Mesenchymal stem cell (in vitro differentiated cells and primary cell): ENCODE measurements at regions not wholly inside any gene's neighbourhood (a gene's known extent, or its start where the extent isn't known, plus 50 kb on each side); places are given as distances from the start of the nearest gene placed in this dataset.

Experiments used
- DNase-seq: peaks from one replicate; pipeline ENCODE4 v3.0.0-alpha.2; 2013
- H2AFZ ChIP-seq: one replicate; pipeline ENCODE4 v1.6.1; 2013; ENCODE audit warnings: low read depth, mild to moderate bottlenecking, control low read depth, inconsistent platforms, low read length, moderate library complexity
- H2AK5ac ChIP-seq: 2 replicates; pipeline ENCODE4 v1.6.1; 2013; ENCODE audit warnings: low read length, moderate library complexity, mild to moderate bottlenecking, inconsistent platforms; ENCODE audit not compliant: severe bottlenecking
- H2BK120ac ChIP-seq: one replicate; pipeline ENCODE4 v1.6.1; 2013; ENCODE audit warnings: low read depth, mild to moderate bottlenecking, inconsistent platforms, low read length, moderate library complexity
- H2BK12ac ChIP-seq, 2 experiments: one replicate each; pipeline ENCODE4 v1.6.1; 2013; ENCODE audit warnings: inconsistent platforms in 2 of 2, low read length in 2 of 2, mild to moderate bottlenecking in 2 of 2, moderate library complexity in 2 of 2, control low read depth in 1 of 2
- H2BK15ac ChIP-seq: one replicate; pipeline ENCODE4 v1.6.1; 2013; ENCODE audit warnings: mild to moderate bottlenecking, low read depth, inconsistent platforms; ENCODE audit not compliant: poor library complexity, severe bottlenecking
- H2BK5ac ChIP-seq: 2 replicates; pipeline ENCODE4 v1.6.1; 2013; ENCODE audit warnings: low read depth, mild to moderate bottlenecking, low read length, control low read depth, inconsistent platforms; ENCODE audit not compliant: poor library complexity, severe bottlenecking
- H3K14ac ChIP-seq, 2 experiments: one replicate each; pipeline ENCODE4 v1.6.1; 2013; ENCODE audit warnings: inconsistent platforms in 2 of 2, low read length in 2 of 2, control low read depth in 1 of 2, mild to moderate bottlenecking in 1 of 2, moderate library complexity in 1 of 2
- H3K18ac ChIP-seq, 2 experiments: one replicate each; pipeline ENCODE4 v1.6.1; 2013; ENCODE audit warnings: inconsistent platforms in 2 of 2, low read length in 2 of 2, control low read depth in 1 of 2, low read depth in 1 of 2, mild to moderate bottlenecking in 1 of 2
- H3K23ac ChIP-seq, 2 experiments: one replicate each; pipeline ENCODE4 v1.6.1; 2013; ENCODE audit warnings: inconsistent platforms in 2 of 2, low read length in 2 of 2, mild to moderate bottlenecking in 2 of 2, moderate library complexity in 2 of 2, control low read depth in 1 of 2
- H3K27ac ChIP-seq: 2 replicates; pipeline ENCODE4 v1.5.1; 2013; ENCODE audit warnings: mild to moderate bottlenecking, moderate library complexity, low read length, control low read depth, inconsistent platforms; ENCODE audit not compliant: poor library complexity, severe bottlenecking
- H3K27me3 ChIP-seq, 2 experiments: 2 replicates each; pipeline versions ENCODE4 v1.6.1 to v1.7.0; 2013; ENCODE audit warnings: low read length in 2 of 2, mild to moderate bottlenecking in 2 of 2, moderate library complexity in 2 of 2, control low read depth in 1 of 2, inconsistent platforms in 1 of 2; ENCODE audit not compliant: control insufficient read depth in 1 of 2, insufficient read depth in 1 of 2
- H3K36me3 ChIP-seq, 2 experiments: 2 replicates each; pipeline versions ENCODE4 v1.6.1 to v1.7.0; 2013; ENCODE audit warnings: low read length in 2 of 2, control low read depth in 1 of 2, inconsistent platforms in 1 of 2, low read depth in 1 of 2, mild to moderate bottlenecking in 1 of 2; ENCODE audit not compliant: insufficient read depth in 2 of 2, control insufficient read depth in 1 of 2
- H3K4ac ChIP-seq, 2 experiments: one replicate each; pipeline ENCODE4 v1.6.1; 2013; ENCODE audit warnings: inconsistent platforms in 2 of 2, low read length in 2 of 2, mild to moderate bottlenecking in 2 of 2, moderate library complexity in 2 of 2, control low read depth in 1 of 2, low read depth in 1 of 2
- H3K4me1 ChIP-seq: 2 replicates; pipeline ENCODE4 v1.6.1; 2013; ENCODE audit warnings: low read depth, low read length, control low read depth; ENCODE audit not compliant: control insufficient read depth, insufficient read depth
- H3K4me2 ChIP-seq: 2 replicates; pipeline ENCODE4 v1.6.1; 2013; ENCODE audit warnings: low read length, mild to moderate bottlenecking, inconsistent platforms; ENCODE audit not compliant: poor library complexity, severe bottlenecking
- H3K4me3 ChIP-seq, 2 experiments: 2 replicates each; pipeline versions ENCODE4 v1.5.1 to v1.7.0; 2013; ENCODE audit warnings: low read length in 2 of 2, mild to moderate bottlenecking in 2 of 2, control low read depth in 1 of 2, low read depth in 1 of 2; ENCODE audit not compliant: insufficient read depth in 1 of 2
- H3K79me1 ChIP-seq: replicated peaks from 2 replicates; pipeline ENCODE4 v1.6.1; 2013; ENCODE audit warnings: mild to moderate bottlenecking, control low read depth, low read length, inconsistent platforms; ENCODE audit not compliant: poor library complexity, severe bottlenecking
- H3K9ac ChIP-seq: 2 replicates; pipeline ENCODE4 v1.7.0; 2013; ENCODE audit warnings: mild to moderate bottlenecking, low read length, moderate library complexity
- H3K9me3 ChIP-seq: 2 replicates; pipeline ENCODE4 v1.7.0; 2013; ENCODE audit warnings: mild to moderate bottlenecking, low read length; ENCODE audit not compliant: control insufficient read depth
- H4K8ac ChIP-seq: one replicate; pipeline ENCODE4 v1.6.1; 2013; ENCODE audit warnings: inconsistent platforms, mild to moderate bottlenecking, low read length, moderate library complexity
- H4K91ac ChIP-seq: one replicate; pipeline ENCODE4 v1.6.1; 2013; ENCODE audit warnings: mild to moderate bottlenecking, low read length, inconsistent platforms
- WGBS: methylation state at CpG from one replicate; pipeline ENCODE4 v1.1.7; 2013; ENCODE audit warnings: mixed read lengths; 5-methylcytosine and 5-hydroxymethylcytosine counted together

DNA sequence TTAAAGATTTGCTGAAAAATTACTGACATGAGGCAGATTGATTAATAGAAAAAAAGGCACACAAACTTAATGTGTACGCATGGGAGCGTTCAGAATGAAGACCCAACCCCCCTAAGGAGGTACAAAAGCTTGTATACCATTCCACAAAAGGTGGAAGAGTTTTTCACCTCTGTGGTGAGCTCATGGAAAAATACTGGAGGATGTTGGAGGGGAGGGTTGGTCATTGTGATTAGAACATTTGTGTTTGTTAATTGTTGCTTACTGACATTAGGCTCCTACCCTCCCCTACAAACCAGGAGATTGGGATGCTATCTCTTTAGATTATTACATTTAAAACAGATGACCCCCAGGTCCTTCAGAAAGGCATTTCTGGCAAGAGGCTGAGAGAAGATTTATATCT, 1973.3 kb downstream of the OLFM4 start:
- H3K27ac ChIP-seq: no peak overlapping the region
- H3K23ac ChIP-seq: no peak overlapping the region
- H3K18ac ChIP-seq: no peak overlapping the region
- H3K4me2 ChIP-seq: no peak overlapping the region
- no peak overlapping the region for H3K4ac ChIP-seq
- no peak overlapping the region for H3K9ac ChIP-seq
- no CpG with 5 or more reads among the region's 2 CpGs for WGBS
- H2BK12ac ChIP-seq: no peak overlapping the region
- H3K9me3 ChIP-seq: peaks cover 16% of the 10 kb centered on the region
- no peaks in the 10 kb centered on the region for H3K27me3 ChIP-seq
- DNase-seq: no peak
- no peak overlapping the region for H2AFZ ChIP-seq
- H2BK120ac ChIP-seq: no peak overlapping the region
- H2BK5ac ChIP-seq: no peak overlapping the region
- no peak overlapping the region for H3K4me3 ChIP-seq
- H4K8ac ChIP-seq: no peak overlapping the region
- H3K14ac ChIP-seq: no peak overlapping the region
- no peaks in the 10 kb centered on the region for H3K79me1 ChIP-seq
- H3K36me3 ChIP-seq: no peaks in the 10 kb centered on the region
- no peaks in the 10 kb centered on the region for H3K4me1 ChIP-seq
- no peak overlapping the region for H2AK5ac ChIP-seq
- no peak overlapping the region for H4K91ac ChIP-seq
- H2BK15ac ChIP-seq: no peak overlapping the region

- Histone ChIP-seq H2AFZ (no peak overlapping the region), H3K4me2 (no peak overlapping the region), H2BK15ac (no peak overlapping the region), H3K4ac (no peak overlapping the region), H3K36me3 (no peaks in the 10 kb centered on the region), H2BK120ac (no peak overlapping the region), H2BK5ac (no peak overlapping the region), H3K4me3 (no peak overlapping the region), H3K14ac (no peak overlapping the region), H3K23ac (no peak overlapping the region), H4K8ac (no peak overlapping the region), H3K27me3 (no peaks in the 10 kb centered on the region), H3K27ac (no peak overlapping the region), H2BK12ac (no peak overlapping the region), H2AK5ac (no peak overlapping the region), H3K79me1 (no peaks in the 10 kb centered on the region), H3K9ac (no peak overlapping the region), H3K9me3 (peaks cover 12% of the 10 kb centered on the region), H4K91ac (no peak overlapping the region), H3K4me1 (no peaks in the 10 kb centered on the region), H3K18ac (no peak overlapping the region)
- 44% methylated on average over 2 of the region's 2 CpGs for WGBS
- DNase-seq: no peak
Observed at GRCh38 chr13:55007681-55008080, 1979.1 kb downstream of the OLFM4 start.

DNA sequence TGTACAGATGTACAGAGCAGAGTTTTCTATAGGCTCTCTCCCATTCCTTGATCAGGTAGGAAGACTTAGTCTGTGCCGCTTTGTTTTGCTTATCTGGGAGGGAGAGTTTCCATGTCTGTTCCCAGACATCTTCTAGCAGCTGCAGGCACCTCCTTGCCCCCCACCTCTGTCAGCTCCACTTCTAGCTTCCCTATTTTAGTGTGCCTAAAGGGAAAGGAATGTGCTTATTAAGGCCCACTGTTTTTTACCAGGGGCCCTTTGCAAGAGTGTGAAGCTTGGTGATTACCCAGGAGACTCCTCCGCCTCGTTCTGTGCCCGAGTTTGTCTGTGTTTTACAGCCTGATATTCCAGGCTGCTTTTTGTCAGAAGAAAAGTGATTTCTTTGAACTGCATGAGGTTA, 1984.4 kb downstream of the OLFM4 start:
- Histone ChIP-seq H3K4me2 (no peak overlapping the region), H2AK5ac (no peak overlapping the region), H3K4ac (no peak overlapping the region), H4K8ac (no peak overlapping the region), H3K18ac (no peak overlapping the region), H2BK15ac (no peak overlapping the region), H3K9me3 (peaks cover 15% of the 10 kb centered on the region), H3K4me3 (no peak overlapping the region), H3K36me3 (no peaks in the 10 kb centered on the region), H3K14ac (no peak overlapping the region), H3K27ac (no peak overlapping the region), H2BK120ac (peak overlapping the region; percentile 5), H3K9ac (no peak overlapping the region), H2AFZ (no peak overlapping the region), H4K91ac (no peak overlapping the region), H3K23ac (no peak overlapping the region), H3K79me1 (no peaks in the 10 kb centered on the region), H3K27me3 (no peaks in the 10 kb centered on the region), H2BK5ac (no peak overlapping the region), H3K4me1 (no peaks in the 10 kb centered on the region), H2BK12ac (no peak overlapping the region)
- WGBS: 7% methylated on average over 3 of the region's 4 CpGs
- DNase-seq: no peak

- H3K9ac ChIP-seq: no peak overlapping the region
- no peak overlapping the region for H2BK120ac ChIP-seq
- no peak overlapping the region for H2BK12ac ChIP-seq
- H3K79me1 ChIP-seq: no peaks in the 10 kb centered on the region
- no peak for DNase-seq
- H3K23ac ChIP-seq: no peak overlapping the region
- H3K36me3 ChIP-seq: no peaks in the 10 kb centered on the region
- no peak overlapping the region for H3K4ac ChIP-seq
- no peak overlapping the region for H4K8ac ChIP-seq
- no peak overlapping the region for H4K91ac ChIP-seq
- H3K4me1 ChIP-seq: no peaks in the 10 kb centered on the region
- H2BK15ac ChIP-seq: no peak overlapping the region
- H3K14ac ChIP-seq: no peak overlapping the region
- H2AK5ac ChIP-seq: no peak overlapping the region
- H3K9me3 ChIP-seq: peaks cover 25% of the 10 kb centered on the region
- no peak overlapping the region for H3K4me3 ChIP-seq
- H3K4me2 ChIP-seq: no peak overlapping the region
- H2AFZ ChIP-seq: no peak overlapping the region
- no peak overlapping the region for H3K18ac ChIP-seq
- no peak overlapping the region for H3K27ac ChIP-seq
- H2BK5ac ChIP-seq: no peak overlapping the region
- no CpG with 5 or more reads among the region's 2 CpGs for WGBS
- no peaks in the 10 kb centered on the region for H3K27me3 ChIP-seq
Observed at GRCh38 chr13:55029280-55029679, 2000.7 kb downstream of the OLFM4 start.
